KOPT-K1 (cell line): ENCODE measurements at regions not wholly inside any gene's neighbourhood (a gene's known extent, or its start where the extent isn't known, plus 50 kb on each side); places are given as distances from the start of the nearest gene placed in this dataset.

Experiments
- H3K27ac ChIP-seq: fragments of 200-600 bp; sonication (generic); 2 replicates; pipeline ENCODE4 v1.5.1; 2016; ENCODE audit warnings: antibody characterized with exemption, mild to moderate bottlenecking, low read depth, low read length; ENCODE audit not compliant: poor library complexity, severe bottlenecking
- H3K36me3 ChIP-seq: fragments of 200-600 bp; sonication (generic); 2 replicates; pipeline ENCODE4 v1.5.1; 2017; ENCODE audit warnings: antibody characterized with exemption, mild to moderate bottlenecking, low read length, moderate library complexity; ENCODE audit not compliant: insufficient read depth
- H3K9me3 ChIP-seq: fragments of 200-600 bp; sonication (generic); 2 replicates; pipeline ENCODE4 v1.5.1; 2017; ENCODE audit warnings: antibody characterized with exemption, low read length, mild to moderate bottlenecking; ENCODE audit not compliant: insufficient read depth, poor library complexity, severe bottlenecking

- no peaks in the 10 kb centered on the region for H3K36me3 ChIP-seq
- no peak overlapping the region for H3K27ac ChIP-seq
- H3K9me3 ChIP-seq = no peaks in the 10 kb centered on the region
Measured at GRCh38 chr22:49179175-49179574, 648.5 kb downstream of the BRD1 start.

- H3K9me3 ChIP-seq = no peaks in the 10 kb centered on the region
- no peak overlapping the region for H3K27ac ChIP-seq
- no peaks in the 10 kb centered on the region for H3K36me3 ChIP-seq
Measured at GRCh38 chr22:49178246-49179005, 649.2 kb downstream of the BRD1 start.

GRCh38 chr22:49177666-49178065 lies 650.0 kb downstream of the BRD1 start:
- Histone ChIP-seq H3K36me3 (no peaks in the 10 kb centered on the region), H3K27ac (no peak overlapping the region), H3K9me3 (no peaks in the 10 kb centered on the region)

DNA sequence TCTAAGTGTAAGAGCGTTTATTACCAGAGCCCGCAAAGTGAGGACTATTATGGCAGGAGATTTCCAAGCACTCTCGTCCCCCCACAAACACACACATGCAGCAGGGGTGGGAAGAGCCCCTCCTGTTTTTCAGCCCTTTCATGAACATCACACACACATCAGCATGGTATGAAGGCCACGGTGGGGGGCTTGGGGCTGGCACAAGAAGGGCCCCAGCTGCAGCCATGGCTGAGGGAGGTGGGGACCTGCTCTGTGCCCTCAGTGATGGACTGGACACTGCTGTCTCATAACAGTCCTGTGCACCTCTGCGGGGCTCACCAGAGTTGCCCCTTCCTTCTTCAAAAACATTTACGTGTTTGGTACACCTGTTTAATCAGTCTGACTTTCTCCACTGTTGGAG lies 650.7 kb downstream of the BRD1 start:
- Histone ChIP-seq H3K36me3 (no peaks in the 10 kb centered on the region), H3K9me3 (no peaks in the 10 kb centered on the region), H3K27ac (no peak overlapping the region)

DNA sequence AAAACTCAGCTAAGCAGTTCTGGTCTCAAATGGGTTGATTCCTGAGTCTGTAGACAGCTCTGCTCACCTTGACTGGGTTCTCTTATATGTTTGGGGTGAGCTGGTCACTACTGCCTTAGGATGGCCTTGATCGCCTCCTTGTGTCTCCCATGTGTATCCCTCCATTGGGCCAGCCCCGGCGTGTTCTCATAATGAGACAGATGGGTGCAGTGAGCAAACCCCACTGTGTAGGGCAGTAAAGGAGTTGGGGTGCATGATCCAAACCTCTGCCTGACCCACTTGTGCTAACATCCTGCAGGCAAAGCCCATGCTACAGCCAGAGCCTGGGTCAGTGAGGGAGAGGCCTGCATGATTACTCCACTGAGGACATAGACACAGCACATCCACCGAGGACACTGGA lies 657.6 kb downstream of the BRD1 start:
- Histone ChIP-seq H3K9me3 (no peaks in the 10 kb centered on the region), H3K36me3 (no peaks in the 10 kb centered on the region), H3K27ac (no peak overlapping the region)

DNA sequence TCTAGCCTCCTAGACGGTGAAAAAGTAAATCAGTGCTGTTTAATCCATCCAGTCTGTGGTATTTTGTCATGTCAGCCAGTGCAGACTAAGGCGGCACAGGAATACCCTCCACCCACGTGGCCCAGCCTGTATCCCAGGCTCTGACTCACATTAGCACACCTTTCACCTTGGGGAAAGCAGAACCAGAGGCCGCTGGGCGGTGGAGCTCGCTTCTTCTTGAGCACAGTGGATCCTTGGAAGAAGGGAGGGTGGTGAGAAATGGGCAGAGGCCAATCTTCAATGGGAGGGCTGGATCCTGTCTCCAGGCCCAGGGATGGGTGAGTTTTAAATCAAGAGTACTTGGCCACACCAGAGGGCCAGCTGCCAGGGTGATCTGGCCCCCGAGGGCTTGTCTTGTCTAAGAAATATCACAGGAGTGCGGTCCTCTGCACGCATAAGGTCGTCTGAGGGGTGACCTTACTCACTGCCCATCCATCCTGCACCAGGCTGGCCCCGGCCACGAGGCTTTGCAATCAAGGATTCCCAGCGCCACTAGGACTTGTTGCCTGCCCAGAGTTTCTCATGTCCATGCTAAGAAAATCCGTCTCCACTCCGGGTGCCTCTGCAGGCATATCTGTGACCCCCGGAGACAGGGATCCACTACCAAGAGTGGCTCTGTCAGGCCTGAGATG lies 658.5 kb downstream of the BRD1 start:
- no peaks in the 10 kb centered on the region for H3K9me3 ChIP-seq

GRCh38 chr22:49168219-49168813 lies 659.4 kb downstream of the BRD1 start:
- Histone ChIP-seq H3K36me3 (no peaks in the 10 kb centered on the region), H3K27ac (no peak overlapping the region), H3K9me3 (no peaks in the 10 kb centered on the region)

More for the DNA sequence above, 658.5 kb downstream of the BRD1 start:
- H3K27ac ChIP-seq = no peak overlapping the region
- H3K36me3 ChIP-seq = no peaks in the 10 kb centered on the region

GRCh38 chr22:49166746-49167145 lies 660.9 kb downstream of the BRD1 start:
- H3K27ac ChIP-seq = no peak overlapping the region
- no peaks in the 10 kb centered on the region for H3K9me3 ChIP-seq

GRCh38 chr22:49166211-49166610 lies 661.5 kb downstream of the BRD1 start:
- no peak overlapping the region for H3K27ac ChIP-seq
- no peaks in the 10 kb centered on the region for H3K9me3 ChIP-seq
- H3K36me3 ChIP-seq = no peaks in the 10 kb centered on the region

More at GRCh38 chr22:49166746-49167145, 660.9 kb downstream of the BRD1 start:
- H3K36me3 ChIP-seq = no peaks in the 10 kb centered on the region

DNA sequence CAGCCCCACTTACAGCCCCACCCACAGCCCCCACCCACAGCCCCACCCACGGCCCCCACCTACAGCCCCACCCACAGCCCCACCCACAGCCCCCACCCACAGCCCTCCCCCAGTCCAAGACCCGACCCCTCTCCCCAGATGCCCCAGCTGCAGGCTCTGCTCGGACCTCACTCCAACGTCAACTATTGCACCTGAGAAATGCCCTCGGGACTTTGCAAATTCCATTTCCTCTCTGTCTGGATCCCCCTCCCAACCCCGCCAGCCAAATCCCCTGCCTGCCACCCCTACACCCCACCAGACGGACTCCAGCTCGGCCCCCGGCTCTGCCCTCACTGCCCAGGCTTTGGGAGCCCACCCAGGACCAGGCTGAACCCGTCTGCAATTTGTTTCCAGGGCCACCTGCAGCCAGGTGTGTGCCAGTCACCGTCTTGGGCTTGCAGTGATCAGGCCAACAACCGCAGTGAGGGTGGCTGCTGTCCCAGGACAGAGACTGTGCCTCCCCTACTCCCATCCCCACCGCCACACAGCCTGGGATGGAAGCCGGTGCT lies 662.8 kb downstream of the BRD1 start:
- Histone ChIP-seq H3K9me3 (no peaks in the 10 kb centered on the region), H3K27ac (no peak overlapping the region), H3K36me3 (no peaks in the 10 kb centered on the region)

- no peaks in the 10 kb centered on the region for H3K36me3 ChIP-seq
- H3K9me3 ChIP-seq = no peaks in the 10 kb centered on the region
- no peak overlapping the region for H3K27ac ChIP-seq
Measured at GRCh38 chr22:49163960-49164690, 663.5 kb downstream of the BRD1 start.

GRCh38 chr22:49163258-49163959 lies 664.3 kb downstream of the BRD1 start:
- H3K9me3 ChIP-seq = no peaks in the 10 kb centered on the region
- H3K27ac ChIP-seq = no peak overlapping the region
- H3K36me3 ChIP-seq = no peaks in the 10 kb centered on the region

DNA sequence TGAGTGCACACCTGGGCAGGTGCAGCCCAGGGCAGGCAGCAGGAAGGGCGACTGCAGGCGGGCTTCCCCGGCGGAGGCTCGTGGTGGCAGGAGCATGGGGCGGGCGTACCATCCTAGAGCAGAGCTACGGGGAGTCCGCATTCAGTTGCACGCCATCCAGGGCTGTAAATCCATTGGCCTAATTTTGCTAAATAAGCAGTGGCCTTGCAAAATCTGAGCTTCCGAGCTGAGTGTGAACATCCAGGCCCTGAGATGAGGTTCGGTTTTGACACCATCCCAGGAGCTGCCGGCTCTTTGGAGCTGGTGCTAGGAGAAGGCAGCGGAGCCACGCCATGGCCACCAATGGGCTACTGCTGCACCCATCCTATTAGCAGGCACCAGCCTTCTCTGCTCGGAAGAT lies 664.8 kb downstream of the BRD1 start:
- H3K9me3 ChIP-seq = no peaks in the 10 kb centered on the region

GRCh38 chr22:49161002-49161850 lies 666.4 kb downstream of the BRD1 start:
- Histone ChIP-seq H3K27ac (no peak overlapping the region), H3K9me3 (no peaks in the 10 kb centered on the region), H3K36me3 (no peaks in the 10 kb centered on the region)

More for the DNA sequence above, 664.8 kb downstream of the BRD1 start:
- H3K36me3 ChIP-seq = no peaks in the 10 kb centered on the region
- H3K27ac ChIP-seq = no peak overlapping the region
